Esophagus squamous epithelium (tissue), 4 donors: ENCODE measurements at regions not wholly inside any gene's neighbourhood (a gene's known extent, or its start where the extent isn't known, plus 50 kb on each side); places are given as distances from the start of the nearest gene placed in this dataset.

Experiments used
- POLR2A ChIP-seq, 4 donors: fragments of 450-650 bp; IDR thresholded peaks; one replicate each; pipeline ENCODE4 v1.6.1; 2017; ENCODE audit warnings: antibody characterized with exemption in 4 of 4, mild to moderate bottlenecking in 4 of 4, moderate library complexity in 3 of 4
- TF ChIP-seq, protein P1 (sequence below), 6 experiments: fragments of 450-650 bp in 4 of 6; fragments of 200-600 bp in 2 of 6; sonication (generic) in 2 of 6; IDR thresholded peaks; one replicate each; pipeline ENCODE4 v1.5.1; 2016 to 2019; ENCODE audit warnings: antibody characterized with exemption in 6 of 6, mild to moderate bottlenecking in 4 of 6, moderate library complexity in 4 of 6

GRCh38 chr3:36032180-36033047 lies 347.9 kb upstream of the STAC start:
- TF ChIP-seq, protein P1, sequence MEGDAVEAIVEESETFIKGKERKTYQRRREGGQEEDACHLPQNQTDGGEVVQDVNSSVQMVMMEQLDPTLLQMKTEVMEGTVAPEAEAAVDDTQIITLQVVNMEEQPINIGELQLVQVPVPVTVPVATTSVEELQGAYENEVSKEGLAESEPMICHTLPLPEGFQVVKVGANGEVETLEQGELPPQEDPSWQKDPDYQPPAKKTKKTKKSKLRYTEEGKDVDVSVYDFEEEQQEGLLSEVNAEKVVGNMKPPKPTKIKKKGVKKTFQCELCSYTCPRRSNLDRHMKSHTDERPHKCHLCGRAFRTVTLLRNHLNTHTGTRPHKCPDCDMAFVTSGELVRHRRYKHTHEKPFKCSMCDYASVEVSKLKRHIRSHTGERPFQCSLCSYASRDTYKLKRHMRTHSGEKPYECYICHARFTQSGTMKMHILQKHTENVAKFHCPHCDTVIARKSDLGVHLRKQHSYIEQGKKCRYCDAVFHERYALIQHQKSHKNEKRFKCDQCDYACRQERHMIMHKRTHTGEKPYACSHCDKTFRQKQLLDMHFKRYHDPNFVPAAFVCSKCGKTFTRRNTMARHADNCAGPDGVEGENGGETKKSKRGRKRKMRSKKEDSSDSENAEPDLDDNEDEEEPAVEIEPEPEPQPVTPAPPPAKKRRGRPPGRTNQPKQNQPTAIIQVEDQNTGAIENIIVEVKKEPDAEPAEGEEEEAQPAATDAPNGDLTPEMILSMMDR (IDR thresholded peaks at IDR 0.05), result no peak
- no peak for TF ChIP-seq POLR2A (IDR thresholded peaks at IDR 0.05)
